ENCODE measurements at regions not wholly inside any gene's neighbourhood (a gene's known extent, or its start where the extent isn't known, plus 50 kb on each side); places are given as distances from the start of the nearest gene placed in this dataset.
A peak's percentile ranks its signal among the peaks of the same experiment; 100 is the strongest.

DNA sequence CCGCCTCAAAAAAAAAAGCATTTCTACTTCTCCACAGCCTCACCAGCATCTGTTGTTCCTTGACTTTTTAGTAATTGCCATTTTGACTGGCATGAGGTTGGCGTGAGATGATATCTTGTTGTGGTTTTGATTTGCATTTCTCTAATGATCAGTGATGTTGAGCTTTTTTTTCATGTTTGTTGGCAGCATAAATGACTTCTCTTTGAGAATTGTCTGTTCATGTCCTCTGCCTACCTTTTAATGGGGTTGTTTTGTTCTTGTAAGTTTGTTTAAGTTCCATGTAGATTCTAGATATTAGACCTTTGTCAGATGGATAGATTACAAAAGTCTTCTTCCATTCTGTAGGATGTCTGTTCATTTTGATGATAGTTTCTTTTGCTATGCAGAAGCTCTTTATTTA lies 182.9 kb downstream of the FOXG1 start:
- TF ChIP-seq ZFP36 (IDR thresholded peaks at IDR 0.05; ENCODE audit: borderline replicate concordance, partially characterized antibody) (no peak), MAFK (IDR thresholded peaks at IDR 0.05; ENCODE audit: partially characterized antibody) (no peak), JUN (IDR thresholded peaks at IDR 0.05) (no peak), HOXA7 (CRISPR knock-in tag; IDR thresholded peaks at IDR 0.05) (no peak), FOSB (CRISPR knock-in tag; IDR thresholded peaks at IDR 0.05) (no peak), ZNF302 (CRISPR knock-in tag; IDR thresholded peaks at IDR 0.05) (no peak), ZC3H11A (IDR thresholded peaks at IDR 0.05) (no peak), HOXB13 (CRISPR knock-in tag; IDR thresholded peaks at IDR 0.05; ENCODE audit: low read depth) (no peak), EHF (CRISPR knock-in tag; IDR thresholded peaks at IDR 0.05) (no peak), JUNB (IDR thresholded peaks at IDR 0.05) (no peak), POLR2AphosphoS2 (conservative IDR thresholded peaks at IDR 0.05; ENCODE audit: low read length) (no peak), RARB (CRISPR knock-in tag; IDR thresholded peaks at IDR 0.05) (no peak), RCOR1 (IDR thresholded peaks at IDR 0.05; ENCODE audit: low read depth, low read length) (no peak), RNF2 (IDR thresholded peaks at IDR 0.05; ENCODE audit: borderline replicate concordance, low read depth) (no peak)
- TF ChIP-seq, protein P1, sequence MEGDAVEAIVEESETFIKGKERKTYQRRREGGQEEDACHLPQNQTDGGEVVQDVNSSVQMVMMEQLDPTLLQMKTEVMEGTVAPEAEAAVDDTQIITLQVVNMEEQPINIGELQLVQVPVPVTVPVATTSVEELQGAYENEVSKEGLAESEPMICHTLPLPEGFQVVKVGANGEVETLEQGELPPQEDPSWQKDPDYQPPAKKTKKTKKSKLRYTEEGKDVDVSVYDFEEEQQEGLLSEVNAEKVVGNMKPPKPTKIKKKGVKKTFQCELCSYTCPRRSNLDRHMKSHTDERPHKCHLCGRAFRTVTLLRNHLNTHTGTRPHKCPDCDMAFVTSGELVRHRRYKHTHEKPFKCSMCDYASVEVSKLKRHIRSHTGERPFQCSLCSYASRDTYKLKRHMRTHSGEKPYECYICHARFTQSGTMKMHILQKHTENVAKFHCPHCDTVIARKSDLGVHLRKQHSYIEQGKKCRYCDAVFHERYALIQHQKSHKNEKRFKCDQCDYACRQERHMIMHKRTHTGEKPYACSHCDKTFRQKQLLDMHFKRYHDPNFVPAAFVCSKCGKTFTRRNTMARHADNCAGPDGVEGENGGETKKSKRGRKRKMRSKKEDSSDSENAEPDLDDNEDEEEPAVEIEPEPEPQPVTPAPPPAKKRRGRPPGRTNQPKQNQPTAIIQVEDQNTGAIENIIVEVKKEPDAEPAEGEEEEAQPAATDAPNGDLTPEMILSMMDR (IDR thresholded peaks at IDR 0.05): no peak
- TF ChIP-seq, protein P2, sequence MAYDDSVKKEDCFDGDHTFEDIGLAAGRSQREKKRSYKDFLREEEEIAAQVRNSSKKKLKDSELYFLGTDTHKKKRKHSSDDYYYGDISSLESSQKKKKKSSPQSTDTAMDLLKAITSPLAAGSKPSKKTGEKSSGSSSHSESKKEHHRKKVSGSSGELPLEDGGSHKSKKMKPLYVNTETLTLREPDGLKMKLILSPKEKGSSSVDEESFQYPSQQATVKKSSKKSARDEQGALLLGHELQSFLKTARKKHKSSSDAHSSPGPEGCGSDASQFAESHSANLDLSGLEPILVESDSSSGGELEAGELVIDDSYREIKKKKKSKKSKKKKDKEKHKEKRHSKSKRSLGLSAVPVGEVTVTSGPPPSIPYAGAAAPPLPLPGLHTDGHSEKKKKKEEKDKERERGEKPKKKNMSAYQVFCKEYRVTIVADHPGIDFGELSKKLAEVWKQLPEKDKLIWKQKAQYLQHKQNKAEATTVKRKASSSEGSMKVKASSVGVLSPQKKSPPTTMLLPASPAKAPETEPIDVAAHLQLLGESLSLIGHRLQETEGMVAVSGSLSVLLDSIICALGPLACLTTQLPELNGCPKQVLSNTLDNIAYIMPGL (CRISPR knock-in tag; IDR thresholded peaks at IDR 0.05; ENCODE audit: borderline replicate concordance): no peak
- TF ChIP-seq, protein P3, sequence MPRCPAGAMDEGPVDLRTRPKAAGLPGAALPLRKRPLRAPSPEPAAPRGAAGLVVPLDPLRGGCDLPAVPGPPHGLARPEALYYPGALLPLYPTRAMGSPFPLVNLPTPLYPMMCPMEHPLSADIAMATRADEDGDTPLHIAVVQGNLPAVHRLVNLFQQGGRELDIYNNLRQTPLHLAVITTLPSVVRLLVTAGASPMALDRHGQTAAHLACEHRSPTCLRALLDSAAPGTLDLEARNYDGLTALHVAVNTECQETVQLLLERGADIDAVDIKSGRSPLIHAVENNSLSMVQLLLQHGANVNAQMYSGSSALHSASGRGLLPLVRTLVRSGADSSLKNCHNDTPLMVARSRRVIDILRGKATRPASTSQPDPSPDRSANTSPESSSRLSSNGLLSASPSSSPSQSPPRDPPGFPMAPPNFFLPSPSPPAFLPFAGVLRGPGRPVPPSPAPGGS (IDR thresholded peaks at IDR 0.05): no peak
- CTCF ChIA-PET: no interaction called here
- WGBS (ENCODE audit: missing lambda C conversion rate): 26% methylated on average over 2 of the region's 2 CpGs
- Histone ChIP-seq H3K4me2 (no peak overlapping the region), H3K27ac (no peak overlapping the region), H3K4me1 (no peaks in the 10 kb centered on the region), H3K9me3 (no peaks in the 10 kb centered on the region), H3K4me3 (no peak overlapping the region)
- no peak for ATAC-seq
- POLR2A ChIA-PET: no interaction called here
- no peak for DNase-seq (ENCODE audit: low read depth in 1 of 2, low spot score in 1 of 2)
- no peak for FAIRE-seq

DNA sequence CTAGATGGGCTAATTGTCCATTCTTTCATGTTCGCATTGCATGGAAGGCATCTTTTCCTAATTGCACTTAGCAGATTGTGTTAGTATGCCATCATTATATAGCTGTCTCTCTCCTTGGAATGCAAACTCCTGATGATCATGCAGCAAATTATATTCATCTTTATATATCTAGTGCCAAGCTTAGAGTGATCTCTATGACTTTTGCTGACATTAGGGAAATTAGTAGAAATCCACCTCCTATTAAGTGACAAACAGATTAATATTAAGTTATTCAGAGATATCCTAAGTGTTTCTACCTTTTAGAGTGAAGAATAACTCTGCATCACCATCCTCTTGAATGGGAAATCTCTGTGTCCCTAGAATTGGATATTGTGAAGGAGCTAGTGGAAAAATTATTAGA lies 185.6 kb downstream of the FOXG1 start:
- POLR2A ChIA-PET: no interaction called here
- FAIRE-seq: no peak
- 83% methylated on average over 1 of the region's 1 CpG for WGBS (ENCODE audit: missing lambda C conversion rate)

DNA sequence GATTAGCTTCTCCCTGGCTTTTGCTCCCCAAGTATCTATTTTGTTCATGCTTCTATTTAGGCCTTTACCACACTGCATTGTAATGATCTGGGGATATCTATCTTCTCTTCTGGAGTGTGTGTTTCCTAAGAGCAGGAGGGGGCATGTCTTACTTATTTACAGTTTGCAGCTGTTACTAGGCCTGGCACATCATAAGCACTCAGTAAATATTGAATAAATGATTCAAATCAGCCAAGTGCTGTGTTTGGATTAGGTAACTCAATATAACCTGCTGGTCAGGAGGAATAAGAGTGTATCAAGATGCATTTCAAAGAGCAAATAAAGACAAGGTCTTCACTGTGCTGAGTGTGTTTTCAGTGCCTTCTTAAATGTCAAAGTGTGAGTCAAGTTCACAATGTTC lies 186.1 kb downstream of the FOXG1 start:
- H3K4me2 ChIP-seq: no peak overlapping the region
- H3K4me1 ChIP-seq: no peaks in the 10 kb centered on the region
- POLR2A ChIA-PET: no interaction called here
- DNase-seq (ENCODE audit: low read depth in 1 of 2, low spot score in 1 of 2): no peak
- TF ChIP-seq EHMT2 (IDR thresholded peaks at IDR 0.05; ENCODE audit: low read depth) (no peak), JUN (IDR thresholded peaks at IDR 0.05) (no peak), CEBPB (IDR thresholded peaks at IDR 0.05) (no peak), SMC3 (IDR thresholded peaks at IDR 0.05) (no peak), EP300 (IDR thresholded peaks at IDR 0.05) (no peak), NPAS2 (CRISPR knock-in tag; IDR thresholded peaks at IDR 0.05; ENCODE audit: borderline replicate concordance) (no peak), RARB (CRISPR knock-in tag; IDR thresholded peaks at IDR 0.05) (no peak), ZC3H11A (IDR thresholded peaks at IDR 0.05) (no peak), FOXS1 (CRISPR knock-in tag; IDR thresholded peaks at IDR 0.05) (no peak), RNF2 (IDR thresholded peaks at IDR 0.05; ENCODE audit: borderline replicate concordance, low read depth) (no peak)
- TF ChIP-seq, protein P4, sequence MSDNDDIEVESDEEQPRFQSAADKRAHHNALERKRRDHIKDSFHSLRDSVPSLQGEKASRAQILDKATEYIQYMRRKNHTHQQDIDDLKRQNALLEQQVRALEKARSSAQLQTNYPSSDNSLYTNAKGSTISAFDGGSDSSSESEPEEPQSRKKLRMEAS (IDR thresholded peaks at IDR 0.05): no peak
- H3K9me3 ChIP-seq: no peaks in the 10 kb centered on the region
- H3K4me3 ChIP-seq: no peak overlapping the region
- H3K27ac ChIP-seq: no peak overlapping the region
- CTCF ChIA-PET: interaction anchor here (1.4 kb wide), 1 partner anchor 9 kb away, joined by 4 read pairs; no protein-coding TSS in a partner anchor
- no peak for ATAC-seq
- FAIRE-seq: no peak

More for the DNA sequence above, 185.6 kb downstream of the FOXG1 start:
- DNase-seq (ENCODE audit: low read depth in 1 of 2, low spot score in 1 of 2) (no peak), ATAC-seq (no peak)
- Histone ChIP-seq H3K4me2 (no peak overlapping the region), H3K4me3 (no peak overlapping the region), H3K4me1 (no peaks in the 10 kb centered on the region), H3K27ac (no peak overlapping the region), H3K9me3 (no peaks in the 10 kb centered on the region)
- CTCF ChIA-PET: interaction anchor here (0.6 to 1.4 kb wide), 2 partner anchors 10 to 12 kb away, joined by 3 to 4 read pairs; no protein-coding TSS in a partner anchor
- TF ChIP-seq GATA3 (IDR thresholded peaks at IDR 0.05; ENCODE audit: borderline replicate concordance): no peak
- no peak for TF ChIP-seq SREBF2 (IDR thresholded peaks at IDR 0.05)
- TF ChIP-seq ZSCAN20 (CRISPR knock-in tag; IDR thresholded peaks at IDR 0.05): no peak
- TF ChIP-seq, protein P5, sequence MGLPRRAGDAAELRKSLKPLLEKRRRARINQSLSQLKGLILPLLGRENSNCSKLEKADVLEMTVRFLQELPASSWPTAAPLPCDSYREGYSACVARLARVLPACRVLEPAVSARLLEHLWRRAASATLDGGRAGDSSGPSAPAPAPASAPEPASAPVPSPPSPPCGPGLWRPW (IDR thresholded peaks at IDR 0.05): no peak
- TF ChIP-seq JUN (IDR thresholded peaks at IDR 0.05): no peak
- peak; percentile 14 for TF ChIP-seq MAFK (IDR thresholded peaks at IDR 0.05; ENCODE audit: partially characterized antibody)

All from A549 (cell line).